AG04449 (cell line): ENCODE measurements at regions not wholly inside any gene's neighbourhood (a gene's known extent, or its start where the extent isn't known, plus 50 kb on each side); places are given as distances from the start of the nearest gene placed in this dataset.

ENCODE experiments used
- CTCF ChIA-PET: fragments of 350-600 bp; formaldehyde crosslinking; extraction: SDS; loops from one replicate; lab custom pipeline; 2021; ENCODE audit warnings: antibody characterized with exemption; lab: Yijun Ruan, JAX
- POLR2A ChIA-PET: fragments of 400-600, 350-600 bp; formaldehyde crosslinking; extraction: SDS; loops from one replicate; lab custom pipeline; 2020; ENCODE audit warnings: antibody characterized with exemption, inconsistent platforms; lab: Yijun Ruan, JAX
- DNase-seq: peaks from one replicate; pipeline ENCODE4 v3.0.0-alpha.2; 2010; ENCODE audit warnings: low read depth, low spot score
- H3K4me3 ChIP-seq: 2 replicates; pipeline ENCODE4 v1.5.1; 2011; ENCODE audit warnings: low read depth, mild to moderate bottlenecking, control low read depth, low read length
- CTCF ChIP-seq: IDR thresholded peaks from one replicate; pipeline ENCODE4 v1.5.1; 2011; ENCODE audit warnings: mild to moderate bottlenecking, moderate library complexity, low read length, control low read depth, inconsistent platforms; ENCODE audit not compliant: insufficient read depth; ENCODE audit errors: missing control alignments

DNA sequence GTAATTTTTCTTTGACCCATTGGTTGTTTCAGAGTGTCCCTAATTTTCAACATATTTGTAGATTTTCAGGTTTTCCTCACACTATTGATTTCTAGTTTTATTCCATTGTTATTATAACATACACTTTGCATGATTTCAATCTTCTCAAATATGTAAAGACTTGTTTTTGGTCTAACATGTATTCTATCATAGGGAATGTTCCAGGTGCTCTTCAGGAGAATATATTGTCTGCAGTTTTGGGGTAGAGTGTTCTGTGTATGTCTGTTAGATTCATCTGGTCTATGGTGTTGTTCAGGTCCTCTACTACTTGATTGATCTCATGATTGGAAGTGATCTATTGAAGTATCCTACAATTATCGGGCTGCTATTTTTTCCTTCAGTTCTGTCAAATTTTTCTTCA lies 440.9 kb upstream of the MIR17HG start:
- H3K4me3 ChIP-seq = no peak overlapping the region
- CTCF ChIA-PET = no interaction called here
- POLR2A ChIA-PET = no interaction called here
- DNase-seq = no peak
- TF ChIP-seq CTCF = no peak

DNA sequence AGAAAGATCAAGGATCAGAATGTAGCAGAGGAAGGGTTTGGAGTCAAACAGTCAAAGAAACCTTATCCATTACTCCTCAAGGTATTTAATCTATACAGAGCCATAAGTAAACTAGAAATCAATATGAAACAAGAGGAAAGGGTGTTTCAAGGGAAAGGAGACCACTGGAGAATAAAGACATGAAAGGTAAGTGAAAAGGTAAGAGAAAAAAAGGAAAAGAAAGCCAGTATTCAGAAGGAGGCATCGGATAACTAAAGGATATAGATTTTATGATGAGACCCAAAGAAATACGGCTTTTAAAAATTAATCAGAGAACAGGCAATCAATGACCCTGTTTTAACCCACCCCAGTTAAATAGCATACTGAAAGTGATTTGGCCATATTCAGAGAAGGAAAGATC lies 438.7 kb upstream of the MIR17HG start:
- DNase-seq = no peak
- TF ChIP-seq CTCF = no peak
- no peak overlapping the region for H3K4me3 ChIP-seq
- ChIA-PET POLR2A (no interaction called here), CTCF (no interaction called here)

- TF ChIP-seq CTCF = no peak
- DNase-seq = no peak
- H3K4me3 ChIP-seq = no peak overlapping the region
- ChIA-PET POLR2A (no interaction called here), CTCF (no interaction called here)
Measured at GRCh38 chr13:90910018-90910639, 437.4 kb upstream of the MIR17HG start.

DNA sequence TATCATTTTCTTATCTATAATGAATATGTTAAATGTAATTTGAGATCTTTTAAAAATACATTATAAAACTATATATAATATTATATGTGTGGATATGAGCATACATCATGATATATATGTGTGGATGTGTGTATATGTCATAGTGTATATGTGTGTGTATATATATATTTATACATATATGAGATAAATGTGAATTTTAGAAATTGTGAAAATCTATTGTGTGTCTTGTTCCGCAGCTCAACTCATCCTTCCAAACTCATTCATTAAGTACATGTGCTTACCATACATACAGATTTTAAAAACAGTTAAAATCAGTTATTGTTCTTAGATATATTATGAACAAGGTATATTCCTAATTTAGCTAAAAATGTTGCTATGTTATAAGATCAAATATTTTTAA lies 435.2 kb upstream of the MIR17HG start:
- H3K4me3 ChIP-seq = no peak overlapping the region
- DNase-seq = no peak
- POLR2A ChIA-PET = no interaction called here
- no peak for TF ChIP-seq CTCF
- CTCF ChIA-PET = no interaction called here

- no peak for DNase-seq
- ChIA-PET POLR2A (no interaction called here), CTCF (no interaction called here)
- no peak for TF ChIP-seq CTCF
- H3K4me3 ChIP-seq = no peak overlapping the region
Measured at GRCh38 chr13:90918536-90918935, 429.0 kb upstream of the MIR17HG start.

- ChIA-PET CTCF (no interaction called here), POLR2A (no interaction called here)
- H3K4me3 ChIP-seq = no peak overlapping the region
- no peak for DNase-seq
- TF ChIP-seq CTCF = no peak
Measured at GRCh38 chr13:90919153-90919552, 428.3 kb upstream of the MIR17HG start.
